ENCODE measurements at regions not wholly inside any gene's neighbourhood (a gene's known extent, or its start where the extent isn't known, plus 50 kb on each side); places are given as distances from the start of the nearest gene placed in this dataset.

- no peaks in the 10 kb centered on the region for H3K9me3 ChIP-seq (ENCODE audit: severe bottlenecking)
- H3K36me3 ChIP-seq (ENCODE audit: low read depth) = no peaks in the 10 kb centered on the region
- H3K4me3 ChIP-seq (ENCODE audit: severe bottlenecking) = no peak overlapping the region
- DNase-seq (ENCODE audit: low spot score) (no peak), ATAC-seq (ENCODE audit: low read depth) (no peak)
- no peak overlapping the region for H3K27ac ChIP-seq (ENCODE audit: poor library complexity, severe bottlenecking)
- H3K27me3 ChIP-seq (ENCODE audit: insufficient read depth, poor library complexity, severe bottlenecking) = peaks cover 25% of the 10 kb centered on the region
- H3K4me1 ChIP-seq (ENCODE audit: insufficient read depth, poor library complexity, severe bottlenecking) = no peaks in the 10 kb centered on the region
- no peak for TF ChIP-seq CTCF (IDR thresholded peaks at IDR 0.05; ENCODE audit: poor library complexity, severe bottlenecking)
These were observed 1864.2 kb upstream of the WWC1 start for GRCh38 chr5:166427211-166427610.

- Histone ChIP-seq H3K4me3 (ENCODE audit: severe bottlenecking) (no peak overlapping the region), H3K9me3 (ENCODE audit: severe bottlenecking) (no peaks in the 10 kb centered on the region), H3K27me3 (ENCODE audit: insufficient read depth, poor library complexity, severe bottlenecking) (peaks cover 25% of the 10 kb centered on the region), H3K4me1 (ENCODE audit: insufficient read depth, poor library complexity, severe bottlenecking) (no peaks in the 10 kb centered on the region), H3K36me3 (ENCODE audit: low read depth) (no peaks in the 10 kb centered on the region), H3K27ac (ENCODE audit: poor library complexity, severe bottlenecking) (no peak overlapping the region)
- TF ChIP-seq CTCF (IDR thresholded peaks at IDR 0.05; ENCODE audit: poor library complexity, severe bottlenecking) = no peak
- DNase-seq (ENCODE audit: low spot score) (no peak), ATAC-seq (ENCODE audit: low read depth) (no peak)
These were observed 1863.1 kb upstream of the WWC1 start for GRCh38 chr5:166428264-166428803.

- Histone ChIP-seq H3K9me3 (ENCODE audit: severe bottlenecking) (no peaks in the 10 kb centered on the region), H3K36me3 (ENCODE audit: low read depth) (no peaks in the 10 kb centered on the region), H3K4me1 (ENCODE audit: insufficient read depth, poor library complexity, severe bottlenecking) (no peaks in the 10 kb centered on the region), H3K27me3 (ENCODE audit: insufficient read depth, poor library complexity, severe bottlenecking) (peaks cover 13% of the 10 kb centered on the region), H3K27ac (ENCODE audit: poor library complexity, severe bottlenecking) (no peak overlapping the region), H3K4me3 (ENCODE audit: severe bottlenecking) (no peak overlapping the region)
- no peak for DNase-seq (ENCODE audit: low spot score)
- no peak; the same call in 2 of the 3 replicates for ATAC-seq (ENCODE audit: low read depth)
- no peak for TF ChIP-seq CTCF (IDR thresholded peaks at IDR 0.05; ENCODE audit: poor library complexity, severe bottlenecking)
These were observed 1860.7 kb upstream of the WWC1 start for GRCh38 chr5:166430491-166431319.

GRCh38 chr5:166431456-166431855 lies 1860.0 kb upstream of the WWC1 start:
- Histone ChIP-seq H3K4me3 (ENCODE audit: severe bottlenecking) (no peak overlapping the region), H3K27ac (ENCODE audit: poor library complexity, severe bottlenecking) (no peak overlapping the region), H3K36me3 (ENCODE audit: low read depth) (no peaks in the 10 kb centered on the region), H3K4me1 (ENCODE audit: insufficient read depth, poor library complexity, severe bottlenecking) (no peaks in the 10 kb centered on the region), H3K27me3 (ENCODE audit: insufficient read depth, poor library complexity, severe bottlenecking) (peaks cover 13% of the 10 kb centered on the region), H3K9me3 (ENCODE audit: severe bottlenecking) (no peaks in the 10 kb centered on the region)
- DNase-seq (ENCODE audit: low spot score) (no peak), ATAC-seq (ENCODE audit: low read depth) (no peak)
- no peak for TF ChIP-seq CTCF (IDR thresholded peaks at IDR 0.05; ENCODE audit: poor library complexity, severe bottlenecking)

GRCh38 chr5:166433679-166434078 lies 1857.8 kb upstream of the WWC1 start:
- no peak for DNase-seq (ENCODE audit: low spot score)

More at GRCh38 chr5:166433679-166434078, 1857.8 kb upstream of the WWC1 start:
- ATAC-seq (ENCODE audit: low read depth) = no peak
- Histone ChIP-seq H3K36me3 (ENCODE audit: low read depth) (no peaks in the 10 kb centered on the region), H3K27me3 (ENCODE audit: insufficient read depth, poor library complexity, severe bottlenecking) (peaks cover 4% of the 10 kb centered on the region), H3K4me1 (ENCODE audit: insufficient read depth, poor library complexity, severe bottlenecking) (no peaks in the 10 kb centered on the region), H3K4me3 (ENCODE audit: severe bottlenecking) (no peak overlapping the region), H3K27ac (ENCODE audit: poor library complexity, severe bottlenecking) (no peak overlapping the region), H3K9me3 (ENCODE audit: severe bottlenecking) (no peaks in the 10 kb centered on the region)
- TF ChIP-seq CTCF (IDR thresholded peaks at IDR 0.05; ENCODE audit: poor library complexity, severe bottlenecking) = no peak
